ENCODE measurements at regions not wholly inside any gene's neighbourhood (a gene's known extent, or its start where the extent isn't known, plus 50 kb on each side); places are given as distances from the start of the nearest gene placed in this dataset.

DNA sequence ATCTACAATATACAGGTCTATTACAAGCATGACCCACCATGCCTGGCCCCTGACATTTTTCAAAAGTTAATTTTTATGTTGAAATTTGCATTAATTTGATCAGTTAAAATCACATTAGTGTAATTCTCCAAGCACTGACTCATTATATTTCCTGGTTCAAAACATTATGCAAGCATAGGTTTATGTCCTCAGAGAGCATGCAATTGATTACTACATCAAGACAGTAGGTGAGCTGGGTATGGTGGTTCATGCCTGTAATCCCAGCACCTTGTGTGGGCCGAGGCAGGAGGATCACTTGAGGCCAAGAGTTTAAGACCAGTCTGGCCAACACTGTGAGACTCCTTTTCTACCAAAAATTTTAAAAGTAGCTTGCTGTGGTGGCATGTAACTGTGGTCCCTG, 248.8 kb upstream of the KLHL1 start:
- H3K4me2 ChIP-seq (ENCODE audit: low read length), result no peak overlapping the region
- H2AFZ ChIP-seq (ENCODE audit: low read length), result no peak overlapping the region
- no peaks in the 10 kb centered on the region for H3K9me3 ChIP-seq (ENCODE audit: low read length)
- DNase-seq (no peak), ATAC-seq (no peak)
- no peak overlapping the region for H3K9ac ChIP-seq (ENCODE audit: low read length)
- no TSS peak for BruUV-seq (replicated peaks)
- POLR2A ChIA-PET (ENCODE audit: unreplicated experiment), result no interaction called here
- TF ChIP-seq EZH2 (IDR thresholded peaks at IDR 0.05; ENCODE audit: low read length, unreplicated experiment), result no peak
- TF ChIP-seq CTCF (conservative IDR thresholded peaks at IDR 0.05; ENCODE audit: low read depth, low read length), result no peak
- no peak for TF ChIP-seq EZH2phosphoT487 (IDR thresholded peaks at IDR 0.05; ENCODE audit: borderline replicate concordance, low read length)
- H3K9me2 ChIP-seq (replicated peaks; ENCODE audit: low read length), result no peaks in the 10 kb centered on the region
- H3K27ac ChIP-seq (ENCODE audit: low read length), result no peak overlapping the region
- H4K20me1 ChIP-seq (ENCODE audit: low read length), result no peaks in the 10 kb centered on the region
- intact Hi-C loops (cut with micrococcal nuclease), result no loop called here
- no peaks in the 10 kb centered on the region for H3K36me3 ChIP-seq (ENCODE audit: low read depth, low read length)
- no peaks in the 10 kb centered on the region for H3F3A ChIP-seq (ENCODE audit: low read length, unreplicated experiment)
- H3K4me1 ChIP-seq (ENCODE audit: insufficient read depth, low read length), result no peaks in the 10 kb centered on the region
- H3K4me3 ChIP-seq (ENCODE audit: low read length), result no peak overlapping the region
- H3K79me2 ChIP-seq (ENCODE audit: low read length), result no peaks in the 10 kb centered on the region
- CTCF ChIA-PET, result no interaction called here
- no peaks in the 10 kb centered on the region for H3K27me3 ChIP-seq (ENCODE audit: low read length)

DNA sequence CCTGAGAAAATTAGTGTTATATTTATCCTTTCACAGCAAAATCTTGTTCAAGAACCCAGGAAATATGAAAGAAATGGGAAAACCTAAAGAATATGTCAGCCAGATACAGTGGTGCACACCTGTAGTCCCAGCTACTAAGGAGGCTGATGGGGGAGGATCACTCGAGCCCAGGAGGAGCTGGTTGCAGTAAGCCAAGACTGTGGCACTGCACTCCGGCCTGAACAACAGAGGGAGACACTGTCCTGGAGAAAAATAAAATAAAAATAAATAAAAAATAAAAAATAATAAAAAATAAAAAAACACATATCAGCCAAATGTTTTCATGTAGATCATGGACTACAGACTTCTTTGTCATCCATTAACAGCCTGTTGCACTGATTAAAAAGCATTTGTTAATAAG, 244.8 kb upstream of the KLHL1 start:
- Histone ChIP-seq H3K9me2 (replicated peaks; ENCODE audit: low read length) (no peaks in the 10 kb centered on the region), H3K27me3 (ENCODE audit: low read length) (no peaks in the 10 kb centered on the region), H3K4me1 (ENCODE audit: insufficient read depth, low read length) (no peaks in the 10 kb centered on the region), H3K79me2 (ENCODE audit: low read length) (no peaks in the 10 kb centered on the region), H4K20me1 (ENCODE audit: low read length) (no peaks in the 10 kb centered on the region), H3K27ac (ENCODE audit: low read length) (no peak overlapping the region), H3K4me3 (ENCODE audit: low read length) (no peak overlapping the region), H3K9ac (ENCODE audit: low read length) (no peak overlapping the region), H3K4me2 (ENCODE audit: low read length) (no peak overlapping the region), H3K36me3 (ENCODE audit: low read depth, low read length) (no peaks in the 10 kb centered on the region), H3F3A (ENCODE audit: low read length, unreplicated experiment) (no peaks in the 10 kb centered on the region), H3K9me3 (ENCODE audit: low read length) (no peaks in the 10 kb centered on the region), H2AFZ (ENCODE audit: low read length) (no peak overlapping the region)
- no TSS peak for BruUV-seq (replicated peaks)
- ATAC-seq (peak; percentile 79), DNase-seq (peak; percentile 15)
- POLR2A ChIA-PET (ENCODE audit: unreplicated experiment), result no interaction called here
- CTCF ChIA-PET, result no interaction called here
- intact Hi-C loops (cut with micrococcal nuclease), result loop anchor here (1.0 kb wide), 1 partner anchor 215 kb away; no protein-coding TSS in a partner anchor
- TF ChIP-seq CTCF (conservative IDR thresholded peaks at IDR 0.05; ENCODE audit: low read depth, low read length) (no peak; the same call in 1 of the 2 replicates), EZH2 (IDR thresholded peaks at IDR 0.05; ENCODE audit: low read length, unreplicated experiment) (no peak), EZH2phosphoT487 (IDR thresholded peaks at IDR 0.05; ENCODE audit: borderline replicate concordance, low read length) (no peak)

- no peaks in the 10 kb centered on the region for H3K4me1 ChIP-seq (ENCODE audit: insufficient read depth, low read length)
- no TSS peak for BruUV-seq (replicated peaks)
- TF ChIP-seq EZH2phosphoT487 (IDR thresholded peaks at IDR 0.05; ENCODE audit: borderline replicate concordance, low read length) (no peak), EZH2 (IDR thresholded peaks at IDR 0.05; ENCODE audit: low read length, unreplicated experiment) (no peak), CTCF (conservative IDR thresholded peaks at IDR 0.05; ENCODE audit: low read depth, low read length) (no peak)
- no peak overlapping the region for H3K4me3 ChIP-seq (ENCODE audit: low read length)
- DNase-seq (no peak), ATAC-seq (no peak)
- H3K9me2 ChIP-seq (replicated peaks; ENCODE audit: low read length), result no peaks in the 10 kb centered on the region
- no peaks in the 10 kb centered on the region for H3F3A ChIP-seq (ENCODE audit: low read length, unreplicated experiment)
- no peaks in the 10 kb centered on the region for H3K9me3 ChIP-seq (ENCODE audit: low read length)
- H3K4me2 ChIP-seq (ENCODE audit: low read length), result no peak overlapping the region
- no peak overlapping the region for H3K9ac ChIP-seq (ENCODE audit: low read length)
- ChIA-PET POLR2A (ENCODE audit: unreplicated experiment) (no interaction called here), CTCF (no interaction called here)
- no peaks in the 10 kb centered on the region for H3K36me3 ChIP-seq (ENCODE audit: low read depth, low read length)
- intact Hi-C loops (cut with micrococcal nuclease), result no loop called here
- H3K27ac ChIP-seq (ENCODE audit: low read length), result no peak overlapping the region
- no peaks in the 10 kb centered on the region for H3K79me2 ChIP-seq (ENCODE audit: low read length)
- no peaks in the 10 kb centered on the region for H4K20me1 ChIP-seq (ENCODE audit: low read length)
- no peaks in the 10 kb centered on the region for H3K27me3 ChIP-seq (ENCODE audit: low read length)
- H2AFZ ChIP-seq (ENCODE audit: low read length), result no peak overlapping the region
Measured at GRCh38 chr13:70347947-70348620, 239.8 kb upstream of the KLHL1 start.
